IMR-90 (cell line): ENCODE measurements at regions not wholly inside any gene's neighbourhood (a gene's known extent, or its start where the extent isn't known, plus 50 kb on each side); places are given as distances from the start of the nearest gene placed in this dataset.
A peak's percentile ranks its signal among the peaks of the same experiment; 100 is the strongest.

Experiments
- ATAC-seq: fragments of 200-7000 bp; cut with Tn5 transposase; 2 replicates; pipeline ENCODE4 v1.9.1; 2020; ENCODE audit warnings: low read depth, mild to moderate bottlenecking, moderate library complexity
- BruUV-seq: library from RNA; stranded (reverse); fragments of 400-500 nt; replicated peaks from 2 replicates; lab custom pipeline; 2021; lab: Mats Ljungman, UMichigan
- CTCF ChIA-PET: fragments of 300-600 bp; formaldehyde crosslinking; extraction: SDS; loops from one replicate; lab custom pipeline; 2021; ENCODE audit warnings: antibody characterized with exemption; lab: Yijun Ruan, JAX
- POLR2A ChIA-PET: fragments of 300-600 bp; sonication (Branson Sonifier 250); formaldehyde crosslinking; loops from one replicate; lab custom pipeline; 2022; ENCODE audit warnings: antibody characterized with exemption; ENCODE audit not compliant: unreplicated experiment; lab: Charles Lee
- DNase-seq: peaks from one replicate; pipeline ENCODE4 v3.0.0; 2013
- H2AFZ ChIP-seq: replicated peaks from 2 replicates; pipeline ENCODE3; 2013; ENCODE audit warnings: low read length, mild to moderate bottlenecking; ENCODE audit not compliant: poor library complexity
- H2AK5ac ChIP-seq: 2 replicates; pipeline ENCODE4 v1.6.1; 2013; ENCODE audit warnings: low read depth, low read length, inconsistent platforms
- H2AK9ac ChIP-seq: replicated peaks from 2 replicates; pipeline ENCODE3; 2013; ENCODE audit warnings: mild to moderate bottlenecking, low read depth, low read length, moderate library complexity; ENCODE audit not compliant: poor library complexity
- H2BK120ac ChIP-seq: 2 replicates; pipeline ENCODE4 v1.6.1; 2013; ENCODE audit warnings: low read depth, low read length, inconsistent platforms
- H2BK15ac ChIP-seq: 3 replicates; pipeline ENCODE4 v1.6.1; 2013; ENCODE audit warnings: low read depth, low read length, inconsistent platforms
- H2BK20ac ChIP-seq: 2 replicates; pipeline ENCODE4 v1.6.1; 2013; ENCODE audit warnings: low read depth, mild to moderate bottlenecking, inconsistent platforms, low read length, moderate library complexity
- H2BK5ac ChIP-seq: 2 replicates; pipeline ENCODE4 v1.6.1; 2013; ENCODE audit warnings: mild to moderate bottlenecking, low read depth, low read length, inconsistent platforms; ENCODE audit not compliant: poor library complexity, severe bottlenecking
- H3K14ac ChIP-seq: replicated peaks from 2 replicates; pipeline ENCODE4 v1.6.1; 2013; ENCODE audit warnings: low read depth, low read length, inconsistent platforms
- H3K18ac ChIP-seq: 2 replicates; pipeline ENCODE4 v1.6.1; 2013; ENCODE audit warnings: low read depth, low read length, control low read depth
- H3K23ac ChIP-seq: 2 replicates; pipeline ENCODE4 v1.6.1; 2013; ENCODE audit warnings: low read depth, low read length, inconsistent platforms
- H3K27ac ChIP-seq: 2 replicates; pipeline ENCODE4 v1.5.1; 2013; ENCODE audit warnings: mild to moderate bottlenecking, control low read depth, low read length; ENCODE audit not compliant: insufficient read depth
- H3K27me3 ChIP-seq: 2 replicates; pipeline ENCODE4 v1.6.1; 2013; ENCODE audit warnings: low read length; ENCODE audit not compliant: control insufficient read depth, insufficient read depth
- H3K36me3 ChIP-seq: 2 replicates; pipeline ENCODE4 v1.6.1; 2013; ENCODE audit warnings: low read length, mixed read lengths; ENCODE audit not compliant: control insufficient read depth, insufficient read depth
- H3K4ac ChIP-seq: 2 replicates; pipeline ENCODE4 v1.6.1; 2013; ENCODE audit warnings: low read depth, low read length, inconsistent platforms
- H3K4me1 ChIP-seq: 2 replicates; pipeline ENCODE4 v1.6.1; 2013; ENCODE audit warnings: low read length, mixed read lengths; ENCODE audit not compliant: control insufficient read depth, insufficient read depth
- H3K4me2 ChIP-seq: 2 replicates; pipeline ENCODE4 v1.6.1; 2013; ENCODE audit warnings: low read depth, mild to moderate bottlenecking, control low read depth, low read length, moderate library complexity
- H3K4me3 ChIP-seq: 2 replicates; pipeline ENCODE4 v1.5.1; 2013; ENCODE audit warnings: low read depth, mild to moderate bottlenecking, control low read depth, low read length, moderate library complexity; ENCODE audit not compliant: insufficient read depth
- H3K56ac ChIP-seq: 2 replicates; pipeline ENCODE4 v1.6.1; 2013; ENCODE audit warnings: low read length, inconsistent platforms; ENCODE audit not compliant: insufficient read depth; ENCODE audit errors: extremely low read depth
- H3K79me1 ChIP-seq, 2 experiments: 2 replicates each; pipeline ENCODE4 v1.6.1; 2013; ENCODE audit warnings: low read length in 2 of 2, inconsistent platforms in 1 of 2, low read depth in 1 of 2
- H3K9ac ChIP-seq: 2 replicates; pipeline ENCODE4 v1.6.1; 2013; ENCODE audit warnings: low read depth, low read length, control low read depth
- H3K9me1 ChIP-seq: 2 replicates; pipeline ENCODE4 v1.6.1; 2013; ENCODE audit warnings: low read length, inconsistent platforms; ENCODE audit not compliant: insufficient read depth
- H3K9me3 ChIP-seq: 2 replicates; pipeline ENCODE4 v1.6.1; 2013; ENCODE audit warnings: low read length; ENCODE audit not compliant: control insufficient read depth, insufficient read depth
- H4K20me1 ChIP-seq: 2 replicates; pipeline ENCODE4 v1.6.1; 2013; ENCODE audit warnings: low read length, inconsistent platforms; ENCODE audit not compliant: insufficient read depth
- H4K5ac ChIP-seq: 2 replicates; pipeline ENCODE4 v1.6.1; 2013; ENCODE audit warnings: mild to moderate bottlenecking, low read depth, low read length, control low read depth
- H4K8ac ChIP-seq, 2 experiments: 2 replicates each; pipeline ENCODE4 v1.6.1; 2013; ENCODE audit warnings: low read depth in 2 of 2, low read length in 2 of 2, control low read depth in 1 of 2, inconsistent platforms in 1 of 2
- H4K91ac ChIP-seq: 2 replicates; pipeline ENCODE4 v1.6.1; 2013; ENCODE audit warnings: low read depth, low read length, inconsistent platforms; ENCODE audit not compliant: insufficient read depth
- BHLHE40 ChIP-seq: fragments of 150-350 bp; IDR thresholded peaks from 2 replicates; pipeline ENCODE4 v1.6.1; 2016; ENCODE audit warnings: mild to moderate bottlenecking, low read depth, low read length
- CEBPB ChIP-seq: IDR thresholded peaks from 2 replicates; pipeline ENCODE4 v1.6.1; 2012; ENCODE audit warnings: low read depth, low read length, improper control_type of control experiment
- CHD1 ChIP-seq: IDR thresholded peaks from 2 replicates; pipeline ENCODE4 v1.6.1; 2012; ENCODE audit warnings: low read depth, low read length, improper control_type of control experiment
- FOS ChIP-seq: fragments of 150-350 bp; IDR thresholded peaks from 2 replicates; pipeline ENCODE4 v1.6.1; 2016; ENCODE audit warnings: low read depth, low read length
- MAFK ChIP-seq: IDR thresholded peaks from 2 replicates; pipeline ENCODE4 v1.6.1; 2012; ENCODE audit warnings: low read depth, low read length, improper control_type of control experiment
- MAZ ChIP-seq: IDR thresholded peaks from 2 replicates; pipeline ENCODE4 v1.6.1; 2012; ENCODE audit warnings: low read depth, mild to moderate bottlenecking, low read length, improper control_type of control experiment, moderate library complexity, borderline replicate concordance
- MXI1 ChIP-seq: IDR thresholded peaks from 2 replicates; pipeline ENCODE4 v1.6.1; 2012; ENCODE audit warnings: low read depth, mild to moderate bottlenecking, low read length, moderate library complexity, borderline replicate concordance
- NFE2L2 ChIP-seq: fragments of 150-350 bp; IDR thresholded peaks from 2 replicates; pipeline ENCODE4 v1.6.1; 2016; ENCODE audit warnings: low read depth, mild to moderate bottlenecking, low read length
- POLR2A ChIP-seq: IDR thresholded peaks from 2 replicates; pipeline ENCODE4 v1.6.1; 2012; ENCODE audit warnings: mild to moderate bottlenecking, low read depth, low read length
- RAD21 ChIP-seq: IDR thresholded peaks from 2 replicates; pipeline ENCODE4 v1.6.1; 2012; ENCODE audit warnings: low read length, improper control_type of control experiment
- RCOR1 ChIP-seq: IDR thresholded peaks from 2 replicates; pipeline ENCODE4 v1.6.1; 2012; ENCODE audit warnings: mild to moderate bottlenecking, low read length, improper control_type of control experiment; ENCODE audit not compliant: insufficient replicate concordance
- RFX5 ChIP-seq: IDR thresholded peaks from 2 replicates; pipeline ENCODE4 v1.8.0; 2012; ENCODE audit warnings: low read depth, mild to moderate bottlenecking, low read length, moderate library complexity
- SMC3 ChIP-seq: fragments of 150-350 bp; IDR thresholded peaks from 2 replicates; pipeline ENCODE4 v1.6.1; 2016; ENCODE audit warnings: low read depth, mild to moderate bottlenecking, antibody characterized with exemption, low read length, moderate library complexity
- WGBS, 2 experiments: methylation state at CpG; one replicate each; pipeline versions ENCODE4 v1.1.5 to v1.1.7; 2013; ENCODE audit warnings: missing lambda C conversion rate in 2 of 2; ENCODE audit not compliant: insufficient read length in 1 of 2; ENCODE audit errors: extremely low coverage in 2 of 2; 5-methylcytosine and 5-hydroxymethylcytosine counted together
- dilution Hi-C: fragments of 300-500 bp; cut with HindIII; formaldehyde crosslinking; loops from one replicate; pipeline ENCODE4 v1.14.3; 2018; ENCODE audit warnings: low sequenced_read_pairs; ENCODE audit not compliant: unreplicated experiment
- in situ Hi-C: fragments of 300-500 bp; cut with MboI; formaldehyde crosslinking; loops from 3 replicates; pipeline ENCODE4 v1.14.3; 2019; ENCODE audit warnings: low sequenced_read_pairs, inconsistent platforms, mixed read lengths
- intact Hi-C: fragments of 100-400 bp; cut with micrococcal nuclease; formaldehyde crosslinking; loops from 2 replicates; pipeline ENCODE4 v1.10.0; 2022
- TF ChIP-seq, protein P1 (sequence below): fragments of 150-350 bp; IDR thresholded peaks from 2 replicates; pipeline ENCODE4 v1.6.1; 2016; ENCODE audit warnings: low read depth, mild to moderate bottlenecking, low read length, moderate library complexity, borderline replicate concordance
- TF ChIP-seq, protein P2 (sequence below): conservative IDR thresholded peaks from 2 replicates; pipeline ENCODE4 v1.5.1; 2012; ENCODE audit warnings: mild to moderate bottlenecking, low read depth, low read length, improper control_type of control experiment
- TF ChIP-seq, protein P3 (sequence below): fragments of 150-350 bp; IDR thresholded peaks from 2 replicates; pipeline ENCODE4 v1.6.1; 2017; ENCODE audit warnings: mild to moderate bottlenecking, antibody characterized with exemption, low read length, low read depth

DNA sequence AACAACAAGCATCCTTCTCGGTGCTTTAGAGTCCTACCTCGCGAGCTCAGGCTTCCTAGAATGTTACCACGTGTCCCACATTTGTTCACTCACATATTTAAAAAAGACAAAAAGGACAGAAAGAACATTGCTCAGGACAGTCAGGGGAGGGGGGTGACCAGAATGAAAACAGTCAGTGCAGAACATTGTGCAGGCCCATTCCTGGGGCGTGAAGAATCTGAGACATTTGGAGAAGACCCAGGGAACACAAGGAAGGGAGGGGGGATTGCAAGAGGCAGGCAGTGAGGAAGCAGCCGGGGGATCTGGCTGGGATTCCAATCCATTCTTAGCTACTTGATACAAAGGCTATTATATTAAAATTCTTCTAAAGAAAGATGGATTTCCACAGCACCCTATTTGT is 270.4 kb upstream of the CITED2 start:
- Histone ChIP-seq H2AK5ac (no peak overlapping the region), H3K18ac (no peak overlapping the region), H3K27ac (no peak overlapping the region), H3K9ac (no peak overlapping the region), H3K27me3 (no peaks in the 10 kb centered on the region), H3K56ac (no peak overlapping the region), H3K79me1 (no peaks in the 10 kb centered on the region), H3K4me1 (peaks cover 2% of the 10 kb centered on the region; the same call in 1 of the 2 replicates), H2BK5ac (no peak overlapping the region), H4K20me1 (no peaks in the 10 kb centered on the region), H2AFZ (peak overlapping the region; percentile 6), H2BK20ac (no peak overlapping the region), H2BK15ac (no peak overlapping the region), H3K36me3 (no peaks in the 10 kb centered on the region), H3K4me3 (no peak overlapping the region), H4K5ac (no peak overlapping the region), H3K4me2 (peak overlapping the region; percentile 6; the same call in 1 of the 2 replicates), H3K9me3 (0 out of 2 replicates have a peak, but pooled peaks cover 2% of the 10 kb centered on the region), H3K14ac (0 out of 2 replicates have a peak overlapping the region, but pooled peaks have one; percentile 29), H3K9me1 (no peaks in the 10 kb centered on the region), H4K91ac (no peak overlapping the region), H2BK120ac (no peak overlapping the region), H2AK9ac (no peak overlapping the region), H4K8ac (no peak overlapping the region), H3K4ac (no peak overlapping the region), H3K23ac (no peak overlapping the region)
- ATAC-seq (peak; percentile 54), DNase-seq (peak; percentile 30)
- TF ChIP-seq SMC3 = no peak
- no peak for TF ChIP-seq RAD21
- no peak for TF ChIP-seq MAFK
- no peak; the same call in 1 of the 2 replicates for TF ChIP-seq MAZ
- TF ChIP-seq, protein P1, sequence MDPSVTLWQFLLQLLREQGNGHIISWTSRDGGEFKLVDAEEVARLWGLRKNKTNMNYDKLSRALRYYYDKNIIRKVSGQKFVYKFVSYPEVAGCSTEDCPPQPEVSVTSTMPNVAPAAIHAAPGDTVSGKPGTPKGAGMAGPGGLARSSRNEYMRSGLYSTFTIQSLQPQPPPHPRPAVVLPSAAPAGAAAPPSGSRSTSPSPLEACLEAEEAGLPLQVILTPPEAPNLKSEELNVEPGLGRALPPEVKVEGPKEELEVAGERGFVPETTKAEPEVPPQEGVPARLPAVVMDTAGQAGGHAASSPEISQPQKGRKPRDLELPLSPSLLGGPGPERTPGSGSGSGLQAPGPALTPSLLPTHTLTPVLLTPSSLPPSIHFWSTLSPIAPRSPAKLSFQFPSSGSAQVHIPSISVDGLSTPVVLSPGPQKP = no peak
- TF ChIP-seq CHD1 = no peak
- TF ChIP-seq, protein P2, sequence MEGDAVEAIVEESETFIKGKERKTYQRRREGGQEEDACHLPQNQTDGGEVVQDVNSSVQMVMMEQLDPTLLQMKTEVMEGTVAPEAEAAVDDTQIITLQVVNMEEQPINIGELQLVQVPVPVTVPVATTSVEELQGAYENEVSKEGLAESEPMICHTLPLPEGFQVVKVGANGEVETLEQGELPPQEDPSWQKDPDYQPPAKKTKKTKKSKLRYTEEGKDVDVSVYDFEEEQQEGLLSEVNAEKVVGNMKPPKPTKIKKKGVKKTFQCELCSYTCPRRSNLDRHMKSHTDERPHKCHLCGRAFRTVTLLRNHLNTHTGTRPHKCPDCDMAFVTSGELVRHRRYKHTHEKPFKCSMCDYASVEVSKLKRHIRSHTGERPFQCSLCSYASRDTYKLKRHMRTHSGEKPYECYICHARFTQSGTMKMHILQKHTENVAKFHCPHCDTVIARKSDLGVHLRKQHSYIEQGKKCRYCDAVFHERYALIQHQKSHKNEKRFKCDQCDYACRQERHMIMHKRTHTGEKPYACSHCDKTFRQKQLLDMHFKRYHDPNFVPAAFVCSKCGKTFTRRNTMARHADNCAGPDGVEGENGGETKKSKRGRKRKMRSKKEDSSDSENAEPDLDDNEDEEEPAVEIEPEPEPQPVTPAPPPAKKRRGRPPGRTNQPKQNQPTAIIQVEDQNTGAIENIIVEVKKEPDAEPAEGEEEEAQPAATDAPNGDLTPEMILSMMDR = no peak
- no peak for TF ChIP-seq BHLHE40
- no peak for TF ChIP-seq NFE2L2
- TF ChIP-seq CEBPB = no peak
- TF ChIP-seq FOS = no peak
- no peak for TF ChIP-seq RCOR1
- TF ChIP-seq, protein P3, sequence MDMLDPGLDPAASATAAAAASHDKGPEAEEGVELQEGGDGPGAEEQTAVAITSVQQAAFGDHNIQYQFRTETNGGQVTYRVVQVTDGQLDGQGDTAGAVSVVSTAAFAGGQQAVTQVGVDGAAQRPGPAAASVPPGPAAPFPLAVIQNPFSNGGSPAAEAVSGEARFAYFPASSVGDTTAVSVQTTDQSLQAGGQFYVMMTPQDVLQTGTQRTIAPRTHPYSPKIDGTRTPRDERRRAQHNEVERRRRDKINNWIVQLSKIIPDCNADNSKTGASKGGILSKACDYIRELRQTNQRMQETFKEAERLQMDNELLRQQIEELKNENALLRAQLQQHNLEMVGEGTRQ = no peak
- no peak for TF ChIP-seq POLR2A
- no peak for TF ChIP-seq MXI1
- TF ChIP-seq RFX5 = no peak
- no TSS peak for BruUV-seq
- in situ Hi-C loops (no loop called here), intact Hi-C loops (loop anchor here (5.0 kb wide), 1 partner anchor 32 kb away; no protein-coding TSS in a partner anchor), dilution Hi-C loops (no loop called here)
- no CpG with 5 or more reads among the region's 6 CpGs for WGBS, 2 experiments
- ChIA-PET POLR2A (no interaction called here), CTCF (no interaction called here)
